OCI-LY3 (cell line): ENCODE measurements at regions not wholly inside any gene's neighbourhood (a gene's known extent, or its start where the extent isn't known, plus 50 kb on each side); places are given as distances from the start of the nearest gene placed in this dataset.
A peak's percentile ranks its signal among the peaks of the same experiment; 100 is the strongest.

Source experiments
- H2AFZ ChIP-seq: fragments of 200-600, 300-600 bp; shearing (Covaris generic); 2 replicates; pipeline ENCODE4 v1.6.0; 2014; ENCODE audit warnings: antibody characterized with exemption, low read depth, low read length
- H3K27ac ChIP-seq: fragments of 200-600, 300-600 bp; sonication (generic); 2 replicates; pipeline ENCODE4 v1.5.1; 2014; ENCODE audit warnings: mild to moderate bottlenecking, low read length, moderate library complexity, mixed read lengths
- H3K27me3 ChIP-seq: fragments of 200-600, 300-600 bp; sonication (generic); 2 replicates; pipeline ENCODE4 v1.6.1; 2014; ENCODE audit warnings: low read depth, low read length, mixed read lengths
- H3K36me3 ChIP-seq: fragments of 200-600, 300-600 bp; sonication (generic); replicated peaks from 2 replicates; pipeline ENCODE3; 2014; ENCODE audit warnings: low read depth, low read length, mixed read lengths
- H3K4me1 ChIP-seq: fragments of 300-600, 200-600 bp; sonication (generic); 2 replicates; pipeline ENCODE4 v1.6.1; 2014; ENCODE audit warnings: low read length, mixed read lengths
- H3K4me2 ChIP-seq: fragments of 200-600, 300-600 bp; sonication (generic); 2 replicates; pipeline ENCODE4 v1.6.1; 2014; ENCODE audit warnings: low read length, mixed read lengths
- H3K4me3 ChIP-seq: fragments of 300-600, 200-600 bp; sonication (generic); 2 replicates; pipeline ENCODE4 v1.5.1; 2014; ENCODE audit warnings: antibody characterized with exemption, mild to moderate bottlenecking, low read length, moderate library complexity
- H3K79me2 ChIP-seq: fragments of 300-600, 200-600 bp; shearing (Covaris generic); 2 replicates; pipeline ENCODE4 v1.6.1; 2014; ENCODE audit warnings: mild to moderate bottlenecking, low read length, mixed read lengths
- H3K9ac ChIP-seq: fragments of 300-600, 200-600 bp; shearing (Covaris generic); 2 replicates; pipeline ENCODE4 v1.6.0; 2014; ENCODE audit warnings: mild to moderate bottlenecking, low read length, moderate library complexity
- H3K9me3 ChIP-seq: fragments of 200-600, 300-600 bp; shearing (Covaris generic); 2 replicates; pipeline ENCODE4 v1.6.1; 2014; ENCODE audit warnings: low read length, mixed read lengths; ENCODE audit not compliant: insufficient read depth
- H4K20me1 ChIP-seq: fragments of 200-600, 300-600 bp; sonication (generic); 2 replicates; pipeline ENCODE4 v1.6.1; 2016; ENCODE audit warnings: low read length, mixed read lengths; ENCODE audit not compliant: insufficient read depth
- CTCF ChIP-seq: fragments of 200-600, 300-600 bp; sonication (generic); IDR thresholded peaks from 2 replicates; pipeline ENCODE4 v1.5.1; 2014; ENCODE audit warnings: antibody characterized with exemption, low read length, low read depth
- EZH2phosphoT487 ChIP-seq: fragments of 200-600 bp; shearing (Covaris generic); IDR thresholded peaks from 2 replicates; pipeline ENCODE4 v1.6.1; 2018; ENCODE audit warnings: antibody characterized with exemption, mixed run types, low read depth

- Histone ChIP-seq H3K27ac (no peak overlapping the region), H3K79me2 (no peaks in the 10 kb centered on the region), H3K27me3 (no peaks in the 10 kb centered on the region), H3K9ac (no peak overlapping the region), H3K9me3 (no peaks in the 10 kb centered on the region), H3K4me3 (no peak overlapping the region), H3K36me3 (no peaks in the 10 kb centered on the region), H4K20me1 (no peaks in the 10 kb centered on the region), H2AFZ (no peak overlapping the region), H3K4me1 (no peaks in the 10 kb centered on the region), H3K4me2 (no peak overlapping the region)
- TF ChIP-seq EZH2phosphoT487 (no peak), CTCF (no peak)
These were observed 121.5 kb upstream of the SATB1 start for GRCh38 chr3:18546632-18547031.

DNA sequence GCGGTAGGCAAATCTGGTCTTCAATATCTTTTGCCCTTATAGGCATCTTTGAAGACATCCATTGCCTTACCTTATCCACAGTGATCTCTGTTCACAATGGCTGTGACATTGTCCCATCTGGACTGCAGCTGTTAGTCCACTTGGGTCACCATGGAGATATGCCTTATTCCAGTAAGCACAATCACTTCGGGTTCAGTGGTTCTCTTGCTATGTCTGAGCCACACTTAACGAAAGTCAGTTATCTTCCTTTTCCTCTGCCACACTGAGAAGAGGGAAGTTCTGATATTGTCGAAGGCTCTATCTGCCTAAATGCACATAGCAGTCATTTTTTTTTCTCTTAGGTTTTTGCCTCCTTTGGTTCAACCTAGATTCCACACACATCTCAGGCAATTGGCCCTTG lies 119.0 kb upstream of the SATB1 start:
- Histone ChIP-seq H3K36me3 (no peaks in the 10 kb centered on the region), H3K27me3 (no peaks in the 10 kb centered on the region), H3K9ac (no peak overlapping the region), H3K9me3 (no peaks in the 10 kb centered on the region), H3K4me1 (no peaks in the 10 kb centered on the region), H3K4me3 (no peak overlapping the region), H2AFZ (no peak overlapping the region), H3K79me2 (no peaks in the 10 kb centered on the region), H3K4me2 (no peak overlapping the region), H3K27ac (no peak overlapping the region), H4K20me1 (no peaks in the 10 kb centered on the region)
- TF ChIP-seq EZH2phosphoT487 (no peak), CTCF (no peak)

GRCh38 chr3:18538463-18539230 lies 113.5 kb upstream of the SATB1 start:
- Histone ChIP-seq H3K9ac (no peak overlapping the region), H3K4me3 (no peak overlapping the region), H3K9me3 (no peaks in the 10 kb centered on the region), H3K4me2 (no peak overlapping the region), H3K79me2 (no peaks in the 10 kb centered on the region), H4K20me1 (no peaks in the 10 kb centered on the region), H3K27me3 (no peaks in the 10 kb centered on the region), H3K36me3 (no peaks in the 10 kb centered on the region), H3K27ac (no peak overlapping the region), H2AFZ (no peak overlapping the region), H3K4me1 (no peaks in the 10 kb centered on the region)
- TF ChIP-seq CTCF = no peak
- TF ChIP-seq EZH2phosphoT487 = no peak

- Histone ChIP-seq H4K20me1 (no peaks in the 10 kb centered on the region), H3K27ac (no peak overlapping the region), H3K9me3 (no peaks in the 10 kb centered on the region), H2AFZ (peak overlapping the region; percentile 50; the same call in 1 of the 2 replicates), H3K4me1 (peaks cover 15% of the 10 kb centered on the region), H3K9ac (no peak overlapping the region), H3K36me3 (no peaks in the 10 kb centered on the region), H3K4me3 (no peak overlapping the region), H3K4me2 (peak overlapping the region; percentile 22; the same call in 1 of the 2 replicates), H3K79me2 (no peaks in the 10 kb centered on the region), H3K27me3 (no peaks in the 10 kb centered on the region)
- TF ChIP-seq CTCF (no peak), EZH2phosphoT487 (no peak)
These were observed 107.9 kb upstream of the SATB1 start for GRCh38 chr3:18533039-18533438.
